HG02885 (cell line): ENCODE measurements at regions not wholly inside any gene's neighbourhood (a gene's known extent, or its start where the extent isn't known, plus 50 kb on each side); places are given as distances from the start of the nearest gene placed in this dataset.
"Not testable (repeated sequence)": the region's sequence is repeated elsewhere in the genome, so short reads cannot be mapped to it uniquely, and the experiment has no call there.

Source experiments
- ATAC-seq: cut with Tn5 transposase; IDR thresholded peaks from one replicate; pipeline ENCODE4 v1.9.1; 2021; ENCODE audit warnings: mild to moderate bottlenecking; ENCODE audit not compliant: unreplicated experiment, poor library complexity

- ATAC-seq, result no peak
Observed at GRCh38 chr10:8172604-8173003, 118.1 kb downstream of the GATA3 start.

DNA sequence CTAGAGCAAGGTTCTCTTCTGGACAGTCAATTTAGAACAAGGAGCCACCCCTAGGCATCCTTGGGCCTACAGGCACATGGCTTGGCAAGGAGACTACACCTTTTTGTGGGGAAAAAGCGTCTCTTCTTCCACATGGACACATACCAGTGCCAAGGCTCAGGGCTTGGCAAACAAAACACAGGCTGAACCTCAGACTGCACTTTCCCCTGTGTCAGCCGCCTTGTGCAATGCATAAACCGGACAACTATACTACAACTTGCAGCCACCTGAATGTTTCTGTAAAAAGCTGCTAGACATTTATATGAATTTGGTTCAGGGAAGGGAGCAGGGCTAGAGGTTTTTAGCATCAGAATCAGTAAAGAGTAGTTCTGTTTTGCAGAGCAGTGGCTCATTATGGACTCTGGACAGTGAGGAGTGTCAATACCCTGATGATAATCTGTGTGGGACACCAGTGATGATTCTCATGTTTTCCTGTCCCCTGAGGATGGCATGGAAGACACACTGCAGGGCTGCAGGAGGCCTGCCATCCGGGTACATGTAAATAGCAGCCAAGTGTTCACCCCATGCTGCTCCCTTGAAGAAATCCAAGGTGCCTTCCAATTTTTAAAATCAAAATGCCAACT is 118.9 kb downstream of the GATA3 start:
- no peak for ATAC-seq

DNA sequence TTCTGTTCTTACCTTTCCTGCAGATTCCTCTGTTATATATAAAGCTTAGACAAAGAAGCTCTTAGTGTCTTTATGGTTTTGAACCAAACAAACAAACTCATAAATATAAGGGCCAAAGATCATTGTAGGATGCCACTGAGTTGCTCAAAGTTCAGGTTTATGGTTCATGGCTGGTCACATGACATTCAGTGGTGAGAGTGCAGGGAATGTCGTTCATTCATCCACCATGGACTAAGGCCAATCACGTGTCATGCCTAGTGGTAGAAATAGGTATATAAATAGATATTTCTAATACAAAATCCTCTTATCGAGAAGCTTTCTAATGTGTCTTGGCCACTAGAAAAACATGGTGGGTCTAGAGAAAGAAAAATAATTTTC is 119.4 kb downstream of the GATA3 start:
- no peak for ATAC-seq

- ATAC-seq, result no peak
Observed at GRCh38 chr10:8174762-8175161, 120.3 kb downstream of the GATA3 start.

DNA sequence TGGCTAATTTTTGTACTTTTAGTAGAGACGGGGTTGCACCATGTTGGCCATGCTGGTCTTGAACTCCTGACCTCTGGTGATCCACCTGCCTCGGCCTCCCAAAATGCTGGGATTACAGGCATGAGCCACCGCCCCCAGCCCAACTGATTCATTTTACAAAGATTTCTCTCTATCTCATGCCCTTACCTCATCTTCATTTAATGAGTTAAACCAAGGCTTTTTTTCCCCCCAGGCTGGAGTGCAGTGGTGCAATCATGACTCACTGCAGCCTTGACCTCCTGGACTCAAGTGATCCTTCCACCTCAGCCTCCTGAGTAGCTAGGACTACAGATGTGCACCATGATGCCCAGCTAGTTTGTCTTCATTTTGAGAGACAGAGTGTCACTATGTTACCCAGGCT is 123.0 kb downstream of the GATA3 start:
- not testable (repeated sequence) for ATAC-seq

GRCh38 chr10:8179773-8180172 is 125.3 kb downstream of the GATA3 start:
- ATAC-seq, result not testable (repeated sequence)

DNA sequence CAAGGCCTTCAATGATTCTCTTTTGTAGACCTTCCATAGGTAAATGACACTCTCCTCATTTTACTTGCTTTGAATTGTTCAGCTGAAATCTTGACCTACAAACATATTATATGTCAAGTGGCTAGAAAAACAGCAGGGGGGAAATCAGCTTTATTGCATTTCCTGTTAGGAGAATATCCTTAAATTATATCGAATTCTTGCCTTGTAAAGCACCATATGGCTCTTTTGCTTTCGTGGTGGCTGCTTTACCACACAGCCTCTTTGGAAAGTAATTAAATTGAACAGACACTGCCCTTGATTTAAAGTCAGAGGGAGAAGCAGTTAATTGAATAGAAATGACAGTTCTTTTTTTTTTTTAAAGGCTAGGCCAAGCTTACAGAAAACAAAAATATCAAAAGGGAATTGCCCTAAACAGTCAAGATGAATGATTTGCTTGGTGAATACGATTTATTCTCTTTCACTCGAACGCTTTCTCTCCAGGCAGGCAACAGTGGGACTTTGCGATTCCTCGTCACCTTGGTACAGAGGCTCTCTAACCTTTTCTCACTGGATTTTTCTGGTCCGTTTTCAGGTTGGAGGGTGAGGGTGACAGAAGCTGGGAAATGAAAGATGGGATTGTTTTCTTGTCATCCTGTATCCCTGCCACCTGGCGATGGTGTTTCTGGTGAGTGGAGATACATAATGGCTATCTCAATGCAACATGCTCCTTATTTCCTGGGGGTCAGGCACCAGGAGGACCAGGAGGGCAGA is 126.0 kb downstream of the GATA3 start:
- ATAC-seq, result no peak

DNA sequence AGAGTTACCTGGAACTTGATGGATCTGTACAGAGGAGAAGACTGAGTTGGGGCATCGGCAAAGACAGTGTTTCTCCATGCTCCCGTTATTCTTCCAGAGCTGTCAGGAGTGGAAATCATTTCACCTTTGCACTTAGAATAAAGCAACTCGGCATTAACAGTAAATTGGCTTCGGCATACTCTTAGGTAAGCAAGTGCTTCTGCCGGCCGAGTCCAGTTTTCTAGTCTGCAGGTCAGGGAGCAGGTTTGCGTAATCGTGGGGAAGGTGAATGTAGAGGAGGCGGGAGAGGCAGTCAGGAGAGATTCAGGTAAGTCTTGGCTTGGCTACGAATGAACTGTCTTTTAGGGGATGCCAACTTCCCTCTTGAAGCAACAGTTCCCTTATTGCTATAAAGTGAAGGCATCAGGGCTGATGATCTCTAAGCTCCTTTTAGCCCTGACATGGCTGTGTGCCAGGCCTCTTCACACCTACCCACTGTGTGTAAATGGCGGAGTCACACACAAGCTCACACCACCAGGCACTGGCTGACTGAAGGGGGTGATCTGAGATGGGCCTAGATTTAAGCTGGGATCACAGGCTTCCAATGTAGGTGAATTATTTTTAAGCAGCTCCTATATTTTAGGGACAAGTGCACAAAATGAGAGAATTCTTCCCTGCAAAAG is 127.1 kb downstream of the GATA3 start:
- ATAC-seq, result no peak

GRCh38 chr10:8182806-8183205 is 128.3 kb downstream of the GATA3 start:
- no peak for ATAC-seq

GRCh38 chr10:8183241-8183704 is 128.8 kb downstream of the GATA3 start:
- ATAC-seq, result no peak

DNA sequence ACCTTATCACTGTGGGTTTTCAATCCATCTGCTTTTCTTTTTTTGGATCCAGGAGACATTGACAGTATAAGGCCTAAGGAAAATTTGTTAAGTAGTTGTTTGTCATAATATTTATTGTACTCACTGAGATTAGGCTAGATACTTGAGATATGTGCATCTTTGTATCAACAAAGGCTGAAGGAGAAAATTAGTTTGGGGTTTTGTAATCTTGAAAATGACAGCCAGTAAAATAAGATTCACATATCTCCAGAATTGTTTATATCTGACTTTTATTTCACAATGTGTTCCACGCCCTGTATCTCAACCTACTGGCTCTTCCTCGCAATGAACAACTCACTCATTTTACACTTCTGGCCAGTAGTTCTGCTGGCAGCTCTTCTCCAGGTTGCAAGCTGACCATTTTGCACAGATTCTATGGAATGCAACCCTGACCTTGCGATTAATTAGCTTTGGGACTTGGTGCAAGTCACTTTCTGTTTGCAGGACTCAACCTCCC is 132.7 kb downstream of the GATA3 start:
- no peak for ATAC-seq

DNA sequence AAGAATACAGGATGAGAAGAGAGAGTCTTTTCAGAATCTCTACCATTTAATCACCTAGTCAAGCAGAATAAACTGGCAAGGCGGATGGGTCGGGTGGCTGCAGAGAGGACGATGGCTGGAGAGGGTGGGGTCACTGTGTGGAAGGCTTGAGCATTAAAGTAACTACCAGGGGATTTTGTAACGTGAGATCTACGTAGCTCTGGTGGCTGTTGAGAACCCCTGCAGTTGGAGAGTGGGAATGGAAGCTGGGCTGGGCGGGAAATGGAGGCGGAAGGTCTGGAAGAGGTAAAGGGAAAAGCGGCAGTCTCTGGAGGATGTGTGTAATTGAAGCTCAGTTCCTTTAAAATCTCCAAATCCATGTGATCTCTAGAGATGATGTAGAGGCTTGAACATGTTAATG is 135.0 kb downstream of the GATA3 start:
- no peak for ATAC-seq

DNA sequence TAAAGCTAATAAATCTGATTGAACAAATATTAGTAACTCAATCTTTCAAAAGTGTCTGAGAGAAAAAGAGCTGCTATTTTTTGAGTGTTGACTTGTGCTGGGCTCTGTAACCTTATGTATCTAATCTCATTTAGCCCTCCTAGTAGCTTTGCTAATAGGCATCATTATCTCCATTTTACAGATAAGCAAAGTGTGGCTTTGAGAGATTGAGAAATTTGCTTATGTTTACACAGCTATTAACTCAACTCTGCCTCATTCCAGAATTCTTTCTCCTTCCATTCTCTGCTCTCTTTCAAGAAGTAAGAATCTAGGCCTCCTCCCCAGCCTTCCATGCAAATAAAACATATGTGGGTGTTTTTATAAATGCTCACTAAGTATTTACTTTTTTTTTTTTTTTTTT is 137.8 kb downstream of the GATA3 start:
- no peak for ATAC-seq

DNA sequence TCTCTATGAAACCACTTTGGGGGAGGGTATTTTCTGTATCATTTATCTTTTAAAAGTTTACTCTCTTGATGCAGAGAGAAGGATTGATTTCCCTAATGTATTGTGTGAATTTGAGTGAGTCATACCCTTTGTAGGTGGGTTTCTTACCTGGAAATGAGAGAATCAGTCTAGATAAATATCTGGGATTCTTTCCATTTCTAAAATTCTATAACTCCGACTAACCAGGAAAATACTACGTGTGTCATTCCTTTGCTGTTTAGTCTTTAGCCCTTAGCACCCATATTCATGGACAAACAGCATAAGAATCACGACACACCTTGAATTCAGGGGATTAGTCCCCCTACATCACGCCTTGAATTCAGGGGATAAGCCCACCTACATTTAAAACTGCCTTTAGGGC is 139.1 kb downstream of the GATA3 start:
- no peak for ATAC-seq

DNA sequence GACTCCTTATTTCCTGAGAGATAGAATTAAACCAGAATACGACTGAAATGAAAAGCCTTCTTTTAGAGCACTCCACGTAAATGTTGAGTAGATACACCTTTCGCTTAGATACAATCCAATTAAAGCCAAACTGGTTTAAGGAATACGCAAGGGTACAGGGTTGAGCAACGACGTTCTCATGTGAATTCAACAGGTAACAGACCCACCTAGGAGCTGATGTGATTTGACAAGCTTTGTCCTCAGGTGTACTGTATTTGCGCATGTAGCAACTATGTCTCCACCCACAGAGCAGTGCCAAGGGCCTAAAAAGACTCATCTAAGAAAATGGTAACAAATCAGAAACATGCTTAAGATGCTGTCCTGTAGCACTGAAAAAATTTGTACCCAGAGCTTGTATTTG is 139.6 kb downstream of the GATA3 start:
- ATAC-seq, result no peak

GRCh38 chr10:8206882-8207281 is 152.4 kb downstream of the GATA3 start:
- no peak for ATAC-seq

GRCh38 chr10:8211631-8212030 is 157.1 kb downstream of the GATA3 start:
- ATAC-seq, result no peak

DNA sequence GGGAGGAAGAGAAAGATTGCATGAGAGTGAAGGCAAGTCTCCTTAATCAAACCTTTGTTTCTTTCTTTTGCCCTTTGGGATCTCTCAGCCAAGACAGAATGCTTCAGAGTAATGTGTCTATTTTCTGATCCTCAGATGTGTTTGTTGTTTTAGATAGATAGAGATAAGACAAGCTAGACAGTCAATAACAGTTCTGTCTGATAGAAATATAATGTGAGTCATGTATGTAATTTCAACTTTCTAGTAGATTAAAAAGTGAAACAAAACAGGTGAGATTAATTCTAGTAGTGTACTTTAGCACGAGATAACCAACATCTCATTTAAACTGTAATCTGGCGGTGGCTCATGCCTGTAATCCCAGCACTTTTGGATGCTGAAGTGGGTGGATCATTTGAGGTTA is 159.2 kb downstream of the GATA3 start:
- no peak for ATAC-seq

- ATAC-seq, result no peak
Observed at GRCh38 chr10:8214587-8214986, 160.1 kb downstream of the GATA3 start.

GRCh38 chr10:8216893-8217292 is 162.4 kb downstream of the GATA3 start:
- no peak for ATAC-seq

DNA sequence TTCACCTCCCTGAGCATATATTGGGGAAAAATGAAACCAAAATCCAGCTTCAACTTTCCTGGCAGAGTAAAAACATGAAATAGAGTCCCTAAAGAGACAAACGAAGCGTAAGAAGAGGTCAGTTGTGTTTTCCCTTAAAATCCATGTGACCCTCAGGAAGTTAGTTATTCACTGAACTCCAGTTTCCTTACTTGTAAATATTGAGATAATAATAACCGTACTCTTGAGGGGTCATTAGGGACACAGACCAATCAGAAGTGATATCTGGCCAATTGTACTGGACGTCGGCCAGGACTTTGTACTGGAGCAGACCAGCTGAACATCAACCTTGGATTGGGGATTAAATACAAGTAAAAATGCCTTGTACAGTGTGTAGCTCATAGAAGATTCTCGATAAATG is 167.0 kb downstream of the GATA3 start:
- ATAC-seq, result no peak
